ENCODE measurements at regions not wholly inside any gene's neighbourhood (a gene's known extent, or its start where the extent isn't known, plus 50 kb on each side); places are given as distances from the start of the nearest gene placed in this dataset.

GRCh38 chr1:55968661-55969060, 610.7 kb downstream of the PLPP3 start:
- CTCF ChIA-PET: no interaction called here

GRCh38 chr1:55965981-55966461, 613.3 kb downstream of the PLPP3 start:
- ChIA-PET POLR2A (no interaction called here), CTCF (no interaction called here)

More at GRCh38 chr1:55968661-55969060, 610.7 kb downstream of the PLPP3 start:
- POLR2A ChIA-PET: no interaction called here

GRCh38 chr1:55962472-55962871, 616.9 kb downstream of the PLPP3 start:
- ChIA-PET POLR2A (no interaction called here), CTCF (no interaction called here)

GRCh38 chr1:55959136-55959548, 620.2 kb downstream of the PLPP3 start:
- ChIA-PET CTCF (interaction anchor here (0.6 kb wide), 1 partner anchor 496 kb away, joined by 3 read pairs; no protein-coding TSS in a partner anchor), POLR2A (no interaction called here)

DNA sequence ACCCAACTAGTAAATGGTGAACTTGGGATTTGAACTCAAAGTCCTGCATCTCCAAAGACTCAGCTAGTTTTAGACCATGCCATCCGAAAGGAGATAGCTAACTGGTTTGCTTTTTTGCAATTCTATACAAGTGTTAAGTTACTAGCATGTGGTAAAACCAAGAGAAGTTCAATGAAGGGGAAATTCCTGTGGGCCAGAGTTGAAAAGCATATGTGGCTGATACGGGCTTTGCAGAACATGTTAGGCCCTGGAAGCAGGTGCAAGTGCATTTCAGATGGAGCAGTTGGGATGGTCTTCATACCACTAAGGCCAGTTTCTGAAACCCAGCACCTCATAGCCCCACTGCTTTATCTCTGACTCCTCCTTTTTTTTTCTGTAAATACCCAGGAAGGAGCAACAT, 620.9 kb downstream of the PLPP3 start:
- ChIA-PET POLR2A (no interaction called here), CTCF (no interaction called here)

GRCh38 chr1:55957276-55957675, 622.1 kb downstream of the PLPP3 start:
- POLR2A ChIA-PET: no interaction called here
- CTCF ChIA-PET: no interaction called here

DNA sequence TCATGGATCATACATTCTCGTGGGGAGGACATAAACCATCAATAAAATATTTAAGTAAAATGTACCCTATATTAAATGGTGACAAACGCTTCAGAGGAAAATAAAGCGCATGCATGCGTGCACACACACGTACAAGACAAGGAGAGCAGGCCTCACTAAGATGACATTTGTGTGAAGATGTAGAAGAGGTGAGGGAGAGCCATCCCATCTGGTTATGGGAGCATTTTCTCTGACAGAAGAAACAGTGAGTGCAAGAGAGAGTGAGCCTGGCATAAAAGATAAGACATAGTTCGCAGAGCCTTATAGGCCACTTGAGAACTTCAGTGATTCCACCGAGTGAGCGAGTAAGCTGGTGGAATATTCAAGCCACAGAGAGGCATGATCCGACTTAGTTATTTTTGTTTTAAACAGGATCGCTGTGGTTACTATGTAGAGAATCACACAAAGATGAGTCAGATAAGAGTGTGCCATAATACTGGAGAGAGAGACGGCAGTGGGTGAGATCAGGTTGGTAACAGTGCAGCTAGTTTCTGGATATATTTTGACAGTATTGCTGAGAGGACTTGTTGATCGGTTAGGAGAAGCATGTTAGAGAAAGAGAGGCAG, 624.2 kb downstream of the PLPP3 start:
- ChIA-PET POLR2A (no interaction called here), CTCF (no interaction called here)

DNA sequence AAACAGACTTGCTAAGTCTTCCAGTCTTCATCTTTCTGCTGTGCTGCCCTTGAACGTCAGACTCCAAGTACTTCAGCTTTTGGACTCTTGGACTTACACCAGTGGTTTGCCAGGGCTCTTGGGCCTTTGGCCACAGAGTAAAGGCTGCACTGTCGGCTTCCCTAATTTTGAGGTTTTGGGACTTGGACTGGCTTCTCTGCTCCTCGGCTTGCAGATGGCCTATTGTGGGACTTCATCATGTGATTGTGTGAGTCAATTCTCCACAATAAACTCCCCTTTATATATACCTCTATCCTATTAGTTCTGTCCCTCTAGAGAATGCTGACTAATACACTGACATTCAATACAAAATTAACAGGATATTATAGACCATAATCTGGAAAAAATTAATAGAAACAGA, 628.1 kb downstream of the PLPP3 start:
- ChIA-PET POLR2A (no interaction called here), CTCF (no interaction called here)

GRCh38 chr1:55947446-55947845, 631.9 kb downstream of the PLPP3 start:
- ChIA-PET CTCF (no interaction called here), POLR2A (no interaction called here)

GRCh38 chr1:55943721-55944435, 635.5 kb downstream of the PLPP3 start:
- ChIA-PET POLR2A (no interaction called here), CTCF (no interaction called here)

GRCh38 chr1:55943012-55943411, 636.4 kb downstream of the PLPP3 start:
- CTCF ChIA-PET: no interaction called here
- POLR2A ChIA-PET: no interaction called here

- POLR2A ChIA-PET: no interaction called here
- CTCF ChIA-PET: no interaction called here
Measured at GRCh38 chr1:55939866-55940265, 639.5 kb downstream of the PLPP3 start.

- CTCF ChIA-PET: no interaction called here
- POLR2A ChIA-PET: no interaction called here
Measured at GRCh38 chr1:55938861-55939260, 640.5 kb downstream of the PLPP3 start.

DNA sequence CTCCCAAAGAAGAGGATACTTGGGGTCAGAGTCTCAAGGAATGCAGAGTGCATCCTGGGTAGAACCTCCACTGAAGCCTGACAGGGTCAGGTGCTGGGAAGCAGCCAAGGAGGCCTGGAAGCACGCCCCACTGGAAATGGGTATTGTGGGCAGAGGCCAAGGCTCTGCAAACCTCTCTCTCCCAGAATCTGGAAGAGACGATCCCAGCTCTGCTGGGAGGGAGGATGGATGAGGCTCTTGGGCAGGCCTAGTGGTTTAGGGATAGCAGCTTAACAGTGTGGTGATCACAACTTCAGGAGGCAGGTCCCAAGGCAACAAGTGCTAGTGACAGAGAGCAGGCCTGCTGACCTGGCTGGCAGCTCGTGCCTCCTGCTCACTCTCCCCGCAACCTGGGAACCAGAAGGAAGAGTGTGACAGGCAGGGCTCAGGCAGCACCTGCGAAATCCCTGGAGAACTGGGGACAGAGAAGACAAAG, 641.0 kb downstream of the PLPP3 start:
- POLR2A ChIA-PET: no interaction called here
- CTCF ChIA-PET: no interaction called here

DNA sequence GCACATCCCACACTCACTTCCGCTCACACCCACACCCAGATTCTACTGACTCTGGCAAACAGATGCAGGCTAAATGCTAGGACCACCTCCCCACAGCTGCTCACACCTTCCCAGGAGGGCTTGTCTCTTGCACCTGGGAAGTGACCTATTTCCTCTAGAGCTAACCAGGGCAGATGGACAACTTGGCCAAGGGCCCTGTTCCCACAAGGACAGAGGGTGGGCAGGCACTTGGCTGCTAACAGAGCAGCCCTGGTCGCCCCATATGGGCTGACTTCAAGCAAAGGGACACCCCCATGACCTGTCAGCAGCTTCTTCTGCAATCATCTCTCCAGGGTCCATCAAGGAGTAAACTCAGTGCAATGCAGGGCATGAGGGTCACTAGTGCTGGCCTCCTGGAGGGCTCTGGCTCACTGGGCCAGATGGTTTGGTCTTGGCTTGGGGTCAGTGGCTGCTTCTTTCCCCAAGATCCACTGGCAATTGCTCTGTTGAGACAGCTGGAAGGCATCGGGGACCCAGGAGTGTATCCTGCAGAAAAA, 641.5 kb downstream of the PLPP3 start:
- ChIA-PET POLR2A (no interaction called here), CTCF (no interaction called here)

GRCh38 chr1:55935236-55935635, 644.1 kb downstream of the PLPP3 start:
- POLR2A ChIA-PET: no interaction called here

DNA sequence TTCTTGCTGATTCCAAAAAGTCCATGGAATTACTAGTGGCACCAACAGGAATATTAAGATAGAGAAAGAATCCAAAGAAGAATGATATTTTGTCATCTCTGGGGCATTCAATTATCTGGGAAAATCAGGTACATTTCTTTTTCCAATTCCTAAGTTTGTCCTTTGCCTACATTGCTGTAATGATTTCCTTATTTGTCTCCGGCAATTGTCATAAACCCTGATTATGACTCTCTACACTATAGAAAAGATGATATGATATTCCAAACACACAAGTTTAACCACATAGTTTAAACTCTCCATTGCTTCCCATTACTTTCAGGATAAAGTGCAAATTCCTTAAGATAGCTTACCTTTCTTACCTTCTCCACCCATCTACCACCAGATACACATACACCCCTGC, 647.0 kb downstream of the PLPP3 start:
- ChIA-PET POLR2A (no interaction called here), CTCF (no interaction called here)

More at GRCh38 chr1:55935236-55935635, 644.1 kb downstream of the PLPP3 start:
- CTCF ChIA-PET: no interaction called here

- ChIA-PET POLR2A (no interaction called here), CTCF (no interaction called here)
Measured at GRCh38 chr1:55931081-55931940, 648.1 kb downstream of the PLPP3 start.

DNA sequence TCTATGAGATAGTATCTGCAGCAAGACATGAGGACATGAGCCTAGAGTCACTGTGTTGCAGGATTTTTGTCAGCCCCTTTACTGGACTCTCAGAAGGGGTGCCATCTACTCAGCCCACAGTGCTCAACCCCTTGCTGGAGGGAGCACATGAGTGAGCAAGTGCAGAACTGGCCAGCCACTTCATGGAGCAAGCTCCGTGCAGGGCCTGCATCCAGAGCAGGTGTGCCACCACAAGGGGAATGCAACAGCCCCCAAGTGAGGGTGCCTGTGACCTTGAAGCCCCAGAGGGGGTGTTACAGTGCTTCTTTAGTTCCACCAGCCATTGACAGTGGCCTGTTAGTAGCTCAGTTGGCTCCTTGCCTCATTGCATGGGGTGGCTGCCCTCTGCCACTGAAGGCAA, 649.7 kb downstream of the PLPP3 start:
- ChIA-PET CTCF (no interaction called here), POLR2A (no interaction called here)

DNA sequence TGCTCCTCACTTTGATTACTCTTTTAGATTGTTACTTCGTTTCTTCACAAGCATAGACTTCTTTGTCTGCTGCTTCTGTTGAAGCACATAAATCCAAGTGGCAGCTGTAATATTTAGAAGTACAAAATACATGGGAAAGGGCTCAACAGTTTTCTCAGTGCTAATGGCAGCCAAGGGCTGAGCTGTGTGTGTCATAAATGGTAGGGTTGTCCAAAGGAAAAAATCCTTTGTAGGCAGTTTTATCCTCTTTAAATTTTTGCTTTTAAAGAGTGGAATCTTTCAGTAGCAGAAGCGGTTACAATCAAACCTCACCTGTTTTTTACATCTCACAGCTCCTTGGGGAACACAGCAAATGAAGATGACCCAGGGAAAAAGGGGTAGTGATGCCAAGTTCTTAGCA, 650.8 kb downstream of the PLPP3 start:
- ChIA-PET CTCF (no interaction called here), POLR2A (no interaction called here)

All from activated CD8-positive, alpha-beta memory T cell treated with anti-CD3 and anti-CD28 coated beads for 36 hours (primary cell).